Kidney epithelial cell (primary cell): ENCODE measurements at regions not wholly inside any gene's neighbourhood (a gene's known extent, or its start where the extent isn't known, plus 50 kb on each side); places are given as distances from the start of the nearest gene placed in this dataset.

Experiments used
- DNase-seq: peaks from one replicate; pipeline ENCODE4 v3.0.0-alpha.2; 2010; ENCODE audit warnings: low read depth
- H3K27me3 ChIP-seq: 2 replicates; pipeline ENCODE4 v1.6.0; 2011; ENCODE audit warnings: low read length; ENCODE audit not compliant: control insufficient read depth, insufficient read depth
- H3K36me3 ChIP-seq: 2 replicates; pipeline ENCODE4 v1.5.1; 2011; ENCODE audit warnings: low read length; ENCODE audit not compliant: control insufficient read depth, insufficient read depth
- H3K4me3 ChIP-seq: 2 replicates; pipeline ENCODE4 v1.5.1; 2011; ENCODE audit warnings: low read depth, mild to moderate bottlenecking, control low read depth, low read length
- CTCF ChIP-seq: IDR thresholded peaks from 2 replicates; pipeline ENCODE4 v1.5.1; 2011; ENCODE audit warnings: mild to moderate bottlenecking, moderate library complexity, low read length, control low read depth, inconsistent platforms; ENCODE audit not compliant: insufficient read depth, poor library complexity, severe bottlenecking

DNA sequence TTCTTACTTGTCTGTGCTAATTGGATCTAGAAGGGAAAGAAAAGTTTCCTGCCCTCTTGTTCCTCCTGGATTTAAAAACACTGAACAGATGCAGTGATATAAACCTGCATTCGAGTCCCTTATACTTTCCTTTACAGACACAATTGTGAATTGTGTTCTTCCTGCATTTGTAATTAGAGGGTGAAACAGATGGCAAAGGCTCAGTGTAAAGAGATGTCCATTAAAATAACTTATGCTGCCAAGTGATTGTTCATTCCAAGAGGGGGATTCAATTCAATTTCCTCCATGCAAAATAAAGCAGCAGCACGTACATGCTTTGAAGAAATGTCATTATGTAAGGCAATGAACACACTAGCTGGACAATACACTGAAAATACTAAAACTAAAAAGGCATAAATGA, 248.3 kb upstream of the LRIG3 start:
- Histone ChIP-seq H3K4me3 (no peak overlapping the region), H3K36me3 (no peaks in the 10 kb centered on the region), H3K27me3 (no peaks in the 10 kb centered on the region)
- no peak for DNase-seq
- no peak for TF ChIP-seq CTCF

- DNase-seq: no peak
- TF ChIP-seq CTCF: no peak
- no peaks in the 10 kb centered on the region for H3K27me3 ChIP-seq
These were observed 246.2 kb upstream of the LRIG3 start for GRCh38 chr12:59166457-59166856.

DNA sequence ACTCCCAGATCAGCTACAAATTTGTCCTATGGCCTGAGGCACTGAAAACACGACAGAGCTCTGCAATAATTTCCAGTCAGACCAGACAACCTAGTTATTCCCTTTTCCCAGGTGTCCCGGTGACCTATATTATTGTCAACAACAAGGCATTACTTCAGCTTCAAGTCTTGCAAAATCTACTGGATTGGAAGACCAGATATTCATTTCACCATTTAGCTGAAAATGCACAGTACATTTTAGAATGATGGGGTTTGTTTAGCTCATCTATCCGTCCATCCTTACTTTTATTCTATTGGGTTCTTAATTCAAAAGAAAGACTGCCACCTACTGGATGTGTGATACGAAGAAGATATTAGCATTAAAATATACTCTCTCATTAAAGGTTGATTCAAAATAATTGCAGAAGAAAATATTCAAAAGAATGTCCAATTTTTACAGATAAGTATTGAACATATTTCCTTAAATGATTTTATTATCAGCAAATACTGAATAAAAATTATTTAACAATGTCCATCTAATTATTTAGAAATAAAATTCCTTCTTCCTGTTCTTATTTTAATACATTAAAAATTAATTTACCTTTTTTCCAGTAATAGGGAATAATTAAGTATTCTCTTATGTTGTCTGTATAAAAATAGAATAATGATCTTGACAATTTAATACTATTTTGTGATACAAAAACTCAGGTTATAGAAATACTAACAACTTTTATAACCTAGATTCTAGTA, 244.9 kb upstream of the LRIG3 start:
- Histone ChIP-seq H3K4me3 (no peak overlapping the region), H3K36me3 (no peaks in the 10 kb centered on the region), H3K27me3 (no peaks in the 10 kb centered on the region)
- peak; percentile 37 for TF ChIP-seq CTCF
- DNase-seq: no peak

More at GRCh38 chr12:59166457-59166856, 246.2 kb upstream of the LRIG3 start:
- no peak overlapping the region for H3K4me3 ChIP-seq
- no peaks in the 10 kb centered on the region for H3K36me3 ChIP-seq

DNA sequence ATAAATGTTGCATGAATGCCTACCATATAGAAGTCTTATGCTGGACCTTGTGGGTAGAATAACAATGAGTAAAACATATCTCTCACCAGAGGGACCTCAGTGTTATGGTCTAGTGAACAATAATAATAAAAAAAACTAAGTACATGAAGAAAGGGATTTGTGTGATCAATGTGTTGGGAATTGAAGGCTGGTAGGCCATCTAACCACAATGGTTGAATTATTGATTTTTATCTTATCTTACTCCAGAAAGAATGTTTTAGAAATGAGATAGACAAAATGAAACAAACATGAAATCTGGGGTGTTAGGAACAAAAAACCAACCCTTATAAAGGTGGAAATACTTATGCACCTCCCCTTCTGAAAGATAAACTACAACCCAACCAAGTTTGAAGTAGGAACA, 243.9 kb upstream of the LRIG3 start:
- no peak for TF ChIP-seq CTCF
- Histone ChIP-seq H3K36me3 (no peaks in the 10 kb centered on the region), H3K27me3 (no peaks in the 10 kb centered on the region), H3K4me3 (no peak overlapping the region)
- no peak for DNase-seq

DNA sequence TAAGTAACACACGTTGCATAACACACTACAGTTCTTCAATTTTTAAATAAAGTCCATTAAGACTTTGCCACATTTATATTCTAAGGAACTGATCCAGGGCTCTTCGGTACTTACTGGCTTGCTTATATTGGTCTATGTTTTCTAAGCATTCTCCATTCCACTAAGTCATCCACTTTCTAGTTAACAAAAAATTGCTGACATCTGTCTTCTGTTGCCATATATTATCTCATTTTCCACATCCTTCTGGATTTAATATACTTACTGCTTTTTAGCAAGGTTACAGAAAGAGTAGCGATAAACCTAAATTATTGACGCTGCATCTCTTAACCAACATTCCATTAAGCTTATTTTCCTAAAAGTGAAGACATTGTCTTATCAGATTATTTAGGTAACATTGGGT, 238.4 kb upstream of the LRIG3 start:
- TF ChIP-seq CTCF: no peak
- DNase-seq: no peak
- Histone ChIP-seq H3K4me3 (no peak overlapping the region), H3K27me3 (no peaks in the 10 kb centered on the region), H3K36me3 (no peaks in the 10 kb centered on the region)

- no peak for TF ChIP-seq CTCF
- DNase-seq: no peak
- Histone ChIP-seq H3K36me3 (no peaks in the 10 kb centered on the region), H3K27me3 (no peaks in the 10 kb centered on the region), H3K4me3 (no peak overlapping the region)
These were observed 237.8 kb upstream of the LRIG3 start for GRCh38 chr12:59158066-59158465.
